PFSK-1 (cell line): ENCODE measurements at regions not wholly inside any gene's neighbourhood (a gene's known extent, or its start where the extent isn't known, plus 50 kb on each side); places are given as distances from the start of the nearest gene placed in this dataset.

Experiments
- FOXP2 ChIP-seq: optimal IDR thresholded peaks from 2 replicates; pipeline ENCODE3; 2011; ENCODE audit warnings: borderline replicate concordance, control low read depth, inconsistent platforms; ENCODE audit not compliant: insufficient read depth; ENCODE audit errors: extremely low read length, extremely low read depth
- POLR2AphosphoS5 ChIP-seq: IDR thresholded peaks from 2 replicates; pipeline ENCODE4 v1.6.1; 2012; ENCODE audit warnings: low read depth, mild to moderate bottlenecking, control low read depth, low read length, moderate library complexity
- SIN3A ChIP-seq: IDR thresholded peaks from 2 replicates; pipeline ENCODE4 v1.6.1; 2012; ENCODE audit warnings: mild to moderate bottlenecking, low read length, moderate library complexity, borderline replicate concordance; ENCODE audit not compliant: insufficient read depth
- TAF1 ChIP-seq: IDR thresholded peaks from 2 replicates; pipeline ENCODE4 v1.6.1; 2012; ENCODE audit warnings: low read length, control low read depth, borderline replicate concordance; ENCODE audit not compliant: insufficient read depth
- TF ChIP-seq, protein P1 (sequence below), 2 experiments: IDR thresholded peaks; 2 replicates each; pipeline versions ENCODE4 v1.6.1 to v1.8.0; 2011 to 2012; ENCODE audit warnings: low read depth in 2 of 2, low read length in 2 of 2, control low read depth in 1 of 2, inconsistent platforms in 1 of 2, mild to moderate bottlenecking in 1 of 2, moderate library complexity in 1 of 2; ENCODE audit not compliant: insufficient read depth in 1 of 2

DNA sequence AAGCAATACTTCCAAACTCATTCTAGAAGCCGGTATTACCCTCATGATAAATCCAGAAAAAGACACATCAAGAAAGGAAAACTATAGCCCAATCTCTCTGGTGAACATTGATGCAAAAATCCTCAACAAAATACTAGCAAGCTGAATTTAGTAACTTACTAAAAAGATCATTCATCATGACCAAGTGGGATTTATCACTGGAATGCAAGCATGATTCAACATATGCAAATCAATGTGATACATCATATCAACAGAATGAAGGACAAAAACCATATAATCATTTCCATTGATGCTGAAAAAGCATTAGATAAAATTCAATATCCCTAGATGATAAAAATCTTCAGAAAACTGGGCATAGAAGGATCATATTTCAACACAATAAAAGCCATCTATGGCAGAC lies 402.9 kb downstream of the TGFB2 start:
- TF ChIP-seq FOXP2: no peak

DNA sequence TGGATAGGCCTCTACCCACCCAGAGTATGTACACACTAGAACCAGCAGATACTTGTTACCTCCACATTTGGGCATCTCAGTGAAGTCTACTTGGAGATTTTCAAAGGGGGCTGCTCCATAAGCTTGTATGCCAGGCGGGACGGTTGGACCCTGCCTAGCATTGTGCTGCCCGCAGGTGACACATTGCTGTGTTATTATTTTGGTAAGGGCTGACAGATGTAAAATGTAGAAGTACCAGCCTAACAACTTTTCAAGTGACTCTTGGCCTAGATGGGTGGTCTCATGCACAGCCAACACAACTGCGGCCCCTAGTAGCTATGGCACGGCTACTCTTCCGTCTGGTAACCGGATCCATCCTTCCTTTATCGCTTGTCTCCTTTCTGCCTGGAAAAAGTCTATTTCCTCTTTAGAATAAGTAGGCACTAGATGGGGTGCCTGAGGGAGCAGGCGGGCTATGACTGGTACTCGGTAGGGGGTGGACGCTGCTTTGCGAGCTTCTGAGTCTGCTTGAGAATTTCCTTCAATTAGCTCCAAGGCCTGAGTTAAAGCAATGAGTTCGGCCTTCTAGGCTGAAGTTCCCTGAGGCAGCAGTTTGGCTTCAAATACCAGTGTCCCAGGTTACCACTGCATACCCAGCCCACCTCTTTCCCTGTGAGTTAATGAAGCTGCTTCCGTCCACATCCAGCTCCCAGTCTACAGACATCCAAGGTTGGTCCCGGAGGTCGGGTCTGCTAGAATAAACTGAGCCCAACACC lies 405.3 kb downstream of the TGFB2 start:
- TF ChIP-seq, protein P1, sequence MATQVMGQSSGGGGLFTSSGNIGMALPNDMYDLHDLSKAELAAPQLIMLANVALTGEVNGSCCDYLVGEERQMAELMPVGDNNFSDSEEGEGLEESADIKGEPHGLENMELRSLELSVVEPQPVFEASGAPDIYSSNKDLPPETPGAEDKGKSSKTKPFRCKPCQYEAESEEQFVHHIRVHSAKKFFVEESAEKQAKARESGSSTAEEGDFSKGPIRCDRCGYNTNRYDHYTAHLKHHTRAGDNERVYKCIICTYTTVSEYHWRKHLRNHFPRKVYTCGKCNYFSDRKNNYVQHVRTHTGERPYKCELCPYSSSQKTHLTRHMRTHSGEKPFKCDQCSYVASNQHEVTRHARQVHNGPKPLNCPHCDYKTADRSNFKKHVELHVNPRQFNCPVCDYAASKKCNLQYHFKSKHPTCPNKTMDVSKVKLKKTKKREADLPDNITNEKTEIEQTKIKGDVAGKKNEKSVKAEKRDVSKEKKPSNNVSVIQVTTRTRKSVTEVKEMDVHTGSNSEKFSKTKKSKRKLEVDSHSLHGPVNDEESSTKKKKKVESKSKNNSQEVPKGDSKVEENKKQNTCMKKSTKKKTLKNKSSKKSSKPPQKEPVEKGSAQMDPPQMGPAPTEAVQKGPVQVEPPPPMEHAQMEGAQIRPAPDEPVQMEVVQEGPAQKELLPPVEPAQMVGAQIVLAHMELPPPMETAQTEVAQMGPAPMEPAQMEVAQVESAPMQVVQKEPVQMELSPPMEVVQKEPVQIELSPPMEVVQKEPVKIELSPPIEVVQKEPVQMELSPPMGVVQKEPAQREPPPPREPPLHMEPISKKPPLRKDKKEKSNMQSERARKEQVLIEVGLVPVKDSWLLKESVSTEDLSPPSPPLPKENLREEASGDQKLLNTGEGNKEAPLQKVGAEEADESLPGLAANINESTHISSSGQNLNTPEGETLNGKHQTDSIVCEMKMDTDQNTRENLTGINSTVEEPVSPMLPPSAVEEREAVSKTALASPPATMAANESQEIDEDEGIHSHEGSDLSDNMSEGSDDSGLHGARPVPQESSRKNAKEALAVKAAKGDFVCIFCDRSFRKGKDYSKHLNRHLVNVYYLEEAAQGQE (IDR thresholded peaks at IDR 0.05; ENCODE audit: insufficient read depth in 1 of 2, low read depth in 2 of 2, low read length in 2 of 2): no peak
- no peak for TF ChIP-seq POLR2AphosphoS5
- no peak for TF ChIP-seq SIN3A
- no peak for TF ChIP-seq FOXP2
- TF ChIP-seq TAF1: no peak

DNA sequence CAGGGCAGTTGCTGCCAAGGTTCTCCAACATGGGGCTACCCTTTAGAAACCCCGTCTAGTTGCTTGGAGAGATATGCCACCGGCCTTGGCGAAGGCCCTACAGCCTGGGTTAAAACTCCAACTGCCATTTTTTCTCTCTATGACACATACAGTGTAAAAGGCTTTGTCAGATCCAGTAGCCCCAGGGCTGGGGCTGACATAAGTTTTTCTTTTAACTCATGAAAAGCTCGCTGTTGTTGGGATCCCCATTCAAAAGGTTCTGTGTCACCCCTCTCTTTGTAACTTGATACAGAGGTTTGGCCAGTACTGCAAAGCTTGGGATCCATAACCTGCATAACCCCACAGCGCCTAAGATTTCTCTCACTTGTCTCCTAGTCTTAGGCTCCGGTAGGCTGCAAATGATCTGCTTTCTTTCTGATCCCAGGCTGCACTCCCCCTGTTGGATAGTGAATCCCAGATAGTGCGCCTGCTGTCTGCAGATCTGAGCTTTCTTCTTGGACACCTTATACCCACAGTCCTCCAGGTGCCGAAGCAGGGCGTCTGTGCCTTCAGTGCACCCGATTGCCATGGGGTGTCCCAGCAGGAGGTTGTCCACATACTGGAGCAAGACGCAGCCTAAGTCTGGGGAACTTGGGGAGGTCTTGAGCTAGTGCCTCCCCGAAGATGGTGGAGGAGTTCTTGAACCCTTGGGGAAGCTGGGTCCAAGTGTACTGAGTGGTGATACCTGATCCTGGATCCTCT lies 406.2 kb downstream of the TGFB2 start:
- TF ChIP-seq FOXP2 (no peak), POLR2AphosphoS5 (no peak), TAF1 (no peak), SIN3A (no peak)
- TF ChIP-seq, protein P1 (IDR thresholded peaks at IDR 0.05; ENCODE audit: insufficient read depth in 1 of 2, low read depth in 2 of 2, low read length in 2 of 2): no peak

DNA sequence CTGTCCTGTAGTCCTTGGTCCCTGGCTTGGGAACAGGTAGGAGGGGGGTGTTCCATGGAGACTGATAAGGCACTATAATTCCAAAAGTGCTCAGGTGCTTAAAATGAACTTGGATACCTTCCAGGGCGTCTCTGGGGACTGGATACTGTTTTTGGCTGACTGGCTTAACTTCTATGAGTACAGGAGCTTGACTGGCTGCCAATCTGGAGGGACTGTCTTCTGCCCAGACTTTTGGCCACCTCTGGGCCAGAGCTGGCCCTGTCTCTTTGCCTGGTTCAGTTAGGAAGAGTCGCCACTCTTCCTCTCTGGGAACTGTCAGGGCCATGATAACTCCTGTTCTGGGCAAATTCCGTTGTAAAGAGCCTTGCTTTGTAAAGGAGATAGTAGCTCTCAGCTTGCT lies 407.0 kb downstream of the TGFB2 start:
- TF ChIP-seq TAF1 (no peak), SIN3A (no peak), FOXP2 (no peak), POLR2AphosphoS5 (no peak)
- TF ChIP-seq, protein P1 (IDR thresholded peaks at IDR 0.05; ENCODE audit: insufficient read depth in 1 of 2, low read depth in 2 of 2, low read length in 2 of 2): no peak

DNA sequence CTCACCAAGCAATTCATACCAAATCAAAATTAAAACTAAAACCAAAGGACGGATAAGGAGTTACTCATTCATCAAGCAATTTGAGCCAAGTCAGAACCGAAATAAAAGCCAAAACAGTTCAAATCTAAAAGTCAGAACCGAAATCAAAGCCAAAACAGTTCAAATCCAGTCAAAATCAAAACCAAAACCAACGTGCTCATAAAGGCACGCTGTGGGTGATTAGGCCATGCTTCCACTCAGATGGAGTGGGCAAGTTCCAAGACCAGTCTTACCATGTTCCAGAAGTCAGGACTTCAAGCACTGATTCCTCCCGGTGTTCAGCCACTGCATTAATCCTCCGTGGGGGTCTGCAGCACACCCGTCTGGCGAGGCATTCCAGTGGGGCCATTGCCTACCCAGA lies 409.3 kb downstream of the TGFB2 start:
- TF ChIP-seq TAF1 (no peak), FOXP2 (no peak), POLR2AphosphoS5 (no peak), SIN3A (no peak)
- TF ChIP-seq, protein P1 (IDR thresholded peaks at IDR 0.05; ENCODE audit: insufficient read depth in 1 of 2, low read depth in 2 of 2, low read length in 2 of 2): no peak
